Neutrophil (primary cell): ENCODE measurements at regions not wholly inside any gene's neighbourhood (a gene's known extent, or its start where the extent isn't known, plus 50 kb on each side); places are given as distances from the start of the nearest gene placed in this dataset.
A peak's percentile ranks its signal among the peaks of the same experiment; 100 is the strongest.

Experiments
- H3K27ac ChIP-seq: fragments of 200-600 bp; sonication (generic); 2 replicates; pipeline ENCODE4 v1.5.1; 2016; ENCODE audit warnings: mild to moderate bottlenecking, moderate library complexity
- H3K27me3 ChIP-seq: fragments of 200-600 bp; sonication (generic); 2 replicates; pipeline ENCODE4 v1.6.0; 2016; ENCODE audit warnings: mild to moderate bottlenecking
- H3K36me3 ChIP-seq: fragments of 200-600 bp; sonication (generic); 2 replicates; pipeline ENCODE4 v1.5.1; 2017
- H3K4me1 ChIP-seq, 2 experiments: fragments of 200-600 bp in 1 of 2; sonication (generic) in 1 of 2; 1 replicate in 1 of 2; 2 replicates in 1 of 2; pipeline versions ENCODE4 v1.5.1 to v1.6.1; 2013 to 2016; ENCODE audit warnings: low read depth in 1 of 2, low read length in 1 of 2, mild to moderate bottlenecking in 1 of 2, moderate library complexity in 1 of 2; ENCODE audit not compliant: control insufficient read depth in 1 of 2, insufficient read depth in 1 of 2
- H3K4me3 ChIP-seq, 2 experiments: fragments of 200-600 bp in 1 of 2; sonication (generic) in 1 of 2; 1 replicate in 1 of 2; 2 replicates in 1 of 2; pipeline ENCODE4 v1.5.1; 2013 to 2016; ENCODE audit warnings: low read depth in 1 of 2, low read length in 1 of 2, mild to moderate bottlenecking in 1 of 2, moderate library complexity in 1 of 2
- H3K9me3 ChIP-seq: fragments of 200-600 bp; sonication (generic); 2 replicates; pipeline ENCODE4 v1.5.1; 2016
- TF ChIP-seq, protein P1 (sequence below): fragments of 200-600 bp; sonication (generic); IDR thresholded peaks from 2 replicates; pipeline ENCODE4 v1.5.1; 2016; ENCODE audit warnings: antibody characterized with exemption

- no peaks in the 10 kb centered on the region for H3K9me3 ChIP-seq
- peaks cover 12 to 17% of the 10 kb centered on the region in 2 experiments for H3K4me1 ChIP-seq
- no peak overlapping the region for H3K4me3 ChIP-seq
- TF ChIP-seq, protein P1, sequence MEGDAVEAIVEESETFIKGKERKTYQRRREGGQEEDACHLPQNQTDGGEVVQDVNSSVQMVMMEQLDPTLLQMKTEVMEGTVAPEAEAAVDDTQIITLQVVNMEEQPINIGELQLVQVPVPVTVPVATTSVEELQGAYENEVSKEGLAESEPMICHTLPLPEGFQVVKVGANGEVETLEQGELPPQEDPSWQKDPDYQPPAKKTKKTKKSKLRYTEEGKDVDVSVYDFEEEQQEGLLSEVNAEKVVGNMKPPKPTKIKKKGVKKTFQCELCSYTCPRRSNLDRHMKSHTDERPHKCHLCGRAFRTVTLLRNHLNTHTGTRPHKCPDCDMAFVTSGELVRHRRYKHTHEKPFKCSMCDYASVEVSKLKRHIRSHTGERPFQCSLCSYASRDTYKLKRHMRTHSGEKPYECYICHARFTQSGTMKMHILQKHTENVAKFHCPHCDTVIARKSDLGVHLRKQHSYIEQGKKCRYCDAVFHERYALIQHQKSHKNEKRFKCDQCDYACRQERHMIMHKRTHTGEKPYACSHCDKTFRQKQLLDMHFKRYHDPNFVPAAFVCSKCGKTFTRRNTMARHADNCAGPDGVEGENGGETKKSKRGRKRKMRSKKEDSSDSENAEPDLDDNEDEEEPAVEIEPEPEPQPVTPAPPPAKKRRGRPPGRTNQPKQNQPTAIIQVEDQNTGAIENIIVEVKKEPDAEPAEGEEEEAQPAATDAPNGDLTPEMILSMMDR = no peak
- H3K36me3 ChIP-seq = no peaks in the 10 kb centered on the region
- H3K27ac ChIP-seq = no peak overlapping the region
- no peaks in the 10 kb centered on the region for H3K27me3 ChIP-seq
Measured at GRCh38 chr2:37552339-37552738, 119.1 kb downstream of the CDC42EP3 start.

GRCh38 chr2:37553411-37554154 is 117.9 kb downstream of the CDC42EP3 start:
- Histone ChIP-seq H3K27me3 (no peaks in the 10 kb centered on the region), H3K27ac (no peak overlapping the region), H3K4me3 (no peak overlapping the region), H3K4me1 (peaks cover 14 to 18% of the 10 kb centered on the region in 2 experiments), H3K36me3 (no peaks in the 10 kb centered on the region), H3K9me3 (no peaks in the 10 kb centered on the region)
- TF ChIP-seq, protein P1 = no peak

DNA sequence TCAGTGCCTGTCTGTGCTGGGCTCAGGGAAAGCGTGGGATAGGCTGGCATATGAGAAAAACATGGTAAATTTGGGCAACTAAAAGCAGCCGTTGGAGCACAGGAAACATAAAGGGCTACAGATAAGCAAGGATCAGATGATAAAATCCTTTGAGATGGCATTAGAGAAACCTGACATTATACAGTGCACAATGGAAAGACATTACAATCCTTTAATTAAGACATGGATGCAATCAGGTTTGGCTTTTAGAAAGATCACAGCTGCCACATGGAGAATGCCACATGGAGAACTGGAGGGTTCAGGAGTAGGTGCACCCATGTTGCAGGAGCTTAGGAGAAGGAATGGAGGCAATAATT is 117.3 kb downstream of the CDC42EP3 start:
- TF ChIP-seq, protein P1 = no peak
- no peak overlapping the region for H3K4me3 ChIP-seq
- no peaks in the 10 kb centered on the region for H3K36me3 ChIP-seq
- no peaks in the 10 kb centered on the region for H3K9me3 ChIP-seq
- H3K27me3 ChIP-seq = no peaks in the 10 kb centered on the region
- peaks cover 18 to 23% of the 10 kb centered on the region in 2 experiments for H3K4me1 ChIP-seq
- H3K27ac ChIP-seq = no peak overlapping the region

DNA sequence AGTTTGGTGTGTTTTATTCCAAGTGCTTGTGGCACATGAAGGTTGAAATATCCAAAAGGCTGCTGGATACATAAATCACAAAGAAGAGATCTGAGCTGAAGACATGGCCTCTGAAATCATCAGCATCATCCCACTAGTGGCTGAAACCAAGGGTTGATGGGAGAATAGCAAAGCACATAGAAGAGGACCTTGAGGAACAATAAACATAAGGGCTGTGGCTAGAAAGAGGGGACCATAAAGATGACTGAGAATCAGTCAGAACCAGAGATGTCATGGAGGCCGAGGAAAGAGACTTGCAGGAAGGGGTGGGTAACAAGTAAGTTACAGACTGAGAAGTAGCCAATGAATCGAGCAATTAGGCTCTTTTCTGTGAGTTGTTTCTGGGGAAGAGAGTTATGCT is 116.8 kb downstream of the CDC42EP3 start:
- Histone ChIP-seq H3K27me3 (no peaks in the 10 kb centered on the region), H3K4me3 (no peak overlapping the region), H3K36me3 (no peaks in the 10 kb centered on the region), H3K4me1 (peaks cover 18 to 23% of the 10 kb centered on the region in 2 experiments), H3K27ac (no peak overlapping the region), H3K9me3 (no peaks in the 10 kb centered on the region)
- TF ChIP-seq, protein P1 = no peak

- H3K27me3 ChIP-seq = no peaks in the 10 kb centered on the region
- H3K9me3 ChIP-seq = no peaks in the 10 kb centered on the region
- H3K4me1 ChIP-seq = peaks cover 18 to 23% of the 10 kb centered on the region in 2 experiments
- no peaks in the 10 kb centered on the region for H3K36me3 ChIP-seq
- no peak overlapping the region for H3K4me3 ChIP-seq
- H3K27ac ChIP-seq = peak overlapping the region; percentile 64
- TF ChIP-seq, protein P1 = no peak
Measured at GRCh38 chr2:37555457-37555856, 116.0 kb downstream of the CDC42EP3 start.
